GM19395 (cell line): ENCODE measurements at regions not wholly inside any gene's neighbourhood (a gene's known extent, or its start where the extent isn't known, plus 50 kb on each side); places are given as distances from the start of the nearest gene placed in this dataset.

ENCODE experiments used
- ATAC-seq: cut with Tn5 transposase; IDR thresholded peaks from one replicate; pipeline ENCODE4 v1.9.1; 2021; ENCODE audit warnings: mild to moderate bottlenecking, moderate library complexity; ENCODE audit not compliant: unreplicated experiment

- no peak for ATAC-seq
Measured at GRCh38 chr20:60465993-60466686, 507.9 kb downstream of the CDH26 start.

- ATAC-seq, result no peak
Measured at GRCh38 chr20:60466687-60467022, 508.4 kb downstream of the CDH26 start.

- ATAC-seq, result no peak
Measured at GRCh38 chr20:60467078-60467477, 508.9 kb downstream of the CDH26 start.

GRCh38 chr20:60467771-60468170 is 509.5 kb downstream of the CDH26 start:
- no peak for ATAC-seq

GRCh38 chr20:60469829-60470228 is 511.6 kb downstream of the CDH26 start:
- no peak for ATAC-seq

- no peak for ATAC-seq
Measured at GRCh38 chr20:60470366-60470765, 512.1 kb downstream of the CDH26 start.

GRCh38 chr20:60473211-60473610 is 515.0 kb downstream of the CDH26 start:
- ATAC-seq, result no peak

DNA sequence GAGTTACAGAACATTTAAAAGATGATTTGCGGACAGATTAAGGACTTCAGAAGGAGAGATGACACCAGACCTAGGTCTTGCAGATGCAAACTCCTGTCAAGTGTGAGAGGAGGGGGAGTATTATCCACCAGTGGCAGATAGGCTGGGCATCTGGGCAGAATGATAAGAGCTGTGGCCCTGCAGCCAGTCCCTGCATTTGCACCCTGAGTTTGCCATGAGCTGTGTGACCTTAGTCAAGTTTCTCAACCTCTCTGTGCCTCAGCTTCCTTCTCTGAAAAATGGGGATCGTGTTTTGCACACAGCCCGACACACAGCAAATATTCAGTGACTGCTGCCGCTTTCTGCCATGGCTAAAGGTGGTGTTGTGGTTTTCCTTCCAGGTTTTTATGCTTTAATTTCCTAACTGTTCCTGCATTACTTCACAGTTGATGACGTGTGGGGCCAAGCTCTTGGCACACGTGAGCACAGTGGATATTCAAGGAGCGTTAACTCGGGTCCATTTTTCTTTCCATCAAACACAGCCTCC is 516.2 kb downstream of the CDH26 start:
- ATAC-seq, result no peak

- no peak for ATAC-seq
Measured at GRCh38 chr20:60476045-60476444, 517.8 kb downstream of the CDH26 start.

- ATAC-seq, result no peak
Measured at GRCh38 chr20:60477958-60478357, 519.7 kb downstream of the CDH26 start.

GRCh38 chr20:60478533-60478932 is 520.3 kb downstream of the CDH26 start:
- no peak for ATAC-seq

- ATAC-seq, result no peak
Measured at GRCh38 chr20:60480950-60481742, 522.9 kb downstream of the CDH26 start.

- no peak for ATAC-seq
Measured at GRCh38 chr20:60481743-60482133, 523.5 kb downstream of the CDH26 start.

DNA sequence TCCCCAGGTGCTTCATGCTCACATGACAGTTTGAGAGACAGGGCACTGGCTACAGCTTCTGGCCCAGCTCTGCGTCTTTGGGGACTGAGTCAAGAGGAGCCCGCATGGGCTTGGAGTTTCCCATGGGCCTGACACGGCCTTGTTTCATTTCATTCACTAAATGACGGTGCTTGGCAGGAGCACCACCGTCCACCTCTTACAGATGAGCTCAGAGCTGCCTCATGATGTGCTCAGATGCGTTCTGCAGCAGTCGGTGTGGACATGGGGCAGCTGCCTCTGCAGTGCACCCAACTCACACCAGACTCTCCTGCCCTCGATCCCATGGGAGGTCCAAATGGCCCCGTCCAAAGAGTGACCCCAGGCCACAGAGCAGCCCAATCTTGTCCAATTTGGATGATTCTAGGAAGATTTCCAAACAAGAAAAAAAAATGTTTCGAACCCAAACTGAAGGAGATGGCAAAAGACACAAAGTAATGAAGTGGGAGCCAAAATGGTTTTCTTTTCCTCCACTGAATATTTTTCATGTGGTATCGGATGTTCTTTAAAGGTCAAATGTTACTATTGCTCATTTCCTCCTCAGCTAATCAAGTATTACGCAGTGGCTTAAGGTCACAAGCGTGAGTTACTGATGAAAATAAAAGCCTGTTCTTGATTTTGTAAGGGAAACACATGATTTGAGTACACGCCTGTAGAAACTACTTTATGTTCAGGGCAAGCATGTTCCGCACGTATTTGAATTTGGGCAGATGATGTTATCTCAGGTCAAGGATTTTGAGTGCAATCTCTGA is 524.2 kb downstream of the CDH26 start:
- ATAC-seq, result no peak

- no peak for ATAC-seq
Measured at GRCh38 chr20:60483371-60483770, 525.1 kb downstream of the CDH26 start.

DNA sequence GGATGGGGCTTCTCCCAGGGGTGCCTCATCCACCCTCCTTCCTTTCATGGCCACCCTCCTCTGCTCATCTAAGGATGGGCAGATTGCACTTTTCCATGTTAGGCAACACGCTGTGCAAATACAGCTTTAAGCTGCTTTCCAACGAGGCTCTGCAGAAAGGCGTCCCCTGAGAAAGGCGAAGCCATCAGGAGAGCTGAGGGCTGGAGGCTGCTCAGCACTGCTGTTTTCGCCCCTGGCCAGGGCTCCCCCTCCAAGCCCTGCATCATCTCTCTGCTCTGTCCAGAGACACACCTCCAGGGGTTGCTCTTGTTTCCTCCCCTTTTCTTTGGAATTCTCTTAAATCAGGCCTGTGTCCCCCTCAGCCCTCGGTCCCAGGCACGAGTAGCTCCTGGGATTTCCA is 526.1 kb downstream of the CDH26 start:
- ATAC-seq, result no peak

- ATAC-seq, result no peak
Measured at GRCh38 chr20:60485012-60485760, 527.0 kb downstream of the CDH26 start.

DNA sequence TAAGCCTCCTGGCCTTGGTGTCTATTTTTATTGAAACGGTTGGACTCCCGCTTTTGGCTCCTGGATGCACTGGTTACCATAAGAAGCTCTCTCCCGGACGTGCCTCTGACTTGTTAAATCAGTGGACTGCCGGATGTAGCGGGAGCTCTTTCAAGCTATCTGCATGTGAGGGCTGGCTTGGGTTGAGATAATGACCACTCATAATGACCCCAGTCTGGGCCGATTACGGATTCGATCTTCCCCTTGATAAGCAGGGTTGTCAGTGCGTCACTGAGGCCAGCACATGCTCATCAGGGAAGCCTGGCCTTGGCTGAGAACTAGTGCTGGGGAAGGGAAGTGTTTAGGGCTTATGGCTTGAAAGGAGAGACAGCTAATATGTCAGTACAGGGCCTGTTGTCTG is 528.1 kb downstream of the CDH26 start:
- ATAC-seq, result no peak

DNA sequence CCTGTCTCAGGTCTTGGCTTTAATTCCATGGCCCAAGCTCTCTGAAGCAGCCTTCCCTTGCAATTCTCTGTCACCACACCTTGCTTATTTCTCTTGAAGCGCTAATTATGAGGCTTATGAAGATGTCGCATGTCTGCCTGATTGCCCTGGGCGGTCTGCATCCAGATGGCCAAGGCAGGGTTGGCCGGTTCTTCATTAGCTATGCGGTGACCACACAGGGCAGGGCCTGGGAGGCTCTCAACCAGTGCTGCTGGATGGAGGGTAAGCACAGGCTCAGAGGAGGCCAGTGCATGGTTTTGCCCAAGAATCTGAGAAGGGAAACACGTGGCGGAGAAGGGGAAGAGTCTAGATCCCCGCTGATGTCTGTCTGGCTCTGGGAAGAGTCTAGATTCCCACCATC is 528.7 kb downstream of the CDH26 start:
- no peak for ATAC-seq

- ATAC-seq, result no peak
Measured at GRCh38 chr20:60490217-60491050, 532.2 kb downstream of the CDH26 start.
